NCI-H69 (cell line): ENCODE measurements at regions not wholly inside any gene's neighbourhood (a gene's known extent, or its start where the extent isn't known, plus 50 kb on each side); places are given as distances from the start of the nearest gene placed in this dataset.
A peak's percentile ranks its signal among the peaks of the same experiment; 100 is the strongest.

Source experiments
- DNase-seq: peaks from one replicate; lab custom pipeline; 2025; lab: John Stamatoyannopoulos, UW

DNA sequence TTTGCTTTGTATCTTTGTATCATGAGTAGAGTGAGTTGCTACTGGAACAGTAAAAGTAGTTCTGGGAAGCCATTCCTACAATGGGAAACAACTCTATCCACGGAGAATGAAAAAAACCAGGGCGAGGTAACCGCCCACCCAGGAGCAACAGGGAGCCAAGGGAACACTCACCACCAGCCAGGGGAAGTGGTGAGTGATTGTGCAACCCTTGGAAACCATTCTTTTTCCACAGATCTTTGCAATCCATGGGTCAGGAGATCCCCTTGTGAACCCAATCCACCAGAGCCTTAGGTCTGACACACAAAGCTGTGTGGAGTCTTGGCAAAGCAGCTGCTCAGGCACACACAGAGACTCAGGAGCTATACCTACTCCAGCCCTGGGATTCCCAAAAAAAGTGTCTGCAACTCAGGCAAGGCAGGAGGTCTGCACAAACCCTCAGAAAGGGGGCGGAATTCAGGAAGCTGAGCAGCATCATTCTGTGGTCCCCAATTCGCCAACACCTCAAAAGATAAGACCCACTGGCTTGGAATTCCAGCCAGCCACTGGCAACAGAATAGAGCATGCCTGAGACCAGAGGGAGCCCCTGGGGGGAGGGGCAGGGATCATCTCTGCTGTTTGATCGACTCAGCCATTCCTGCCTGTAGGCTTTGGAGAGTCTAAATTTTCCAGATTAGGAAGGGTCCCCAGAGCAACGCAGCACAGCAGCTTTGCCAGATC, 52.1 kb upstream of the PPFIA2 start:
- no peak for DNase-seq

GRCh38 chr12:81809829-81810595, 50.9 kb upstream of the PPFIA2 start:
- peak; percentile 18 for DNase-seq

- DNase-seq: no peak
Observed at GRCh38 chr12:81809113-81809777, 50.1 kb upstream of the PPFIA2 start.
